Cerebellar cortex (tissue), 1 donor: ENCODE measurements at regions not wholly inside any gene's neighbourhood (a gene's known extent, or its start where the extent isn't known, plus 50 kb on each side); places are given as distances from the start of the nearest gene placed in this dataset.

Experiments
- DNase-seq: peaks from one replicate; pipeline ENCODE4 v3.0.0-alpha.2; 2015; ENCODE audit warnings: low spot score

- no peak for DNase-seq
Measured at GRCh38 chr13:91167706-91168385, 179.6 kb upstream of the MIR17HG start.

- no peak for DNase-seq
Measured at GRCh38 chr13:91168386-91168711, 179.1 kb upstream of the MIR17HG start.

- DNase-seq = no peak
Measured at GRCh38 chr13:91169321-91170050, 178.0 kb upstream of the MIR17HG start.

GRCh38 chr13:91172160-91172559 lies 175.3 kb upstream of the MIR17HG start:
- DNase-seq = no peak

GRCh38 chr13:91174886-91175501 lies 172.5 kb upstream of the MIR17HG start:
- DNase-seq = no peak

GRCh38 chr13:91178099-91178498 lies 169.4 kb upstream of the MIR17HG start:
- no peak for DNase-seq

- peak; percentile 46 for DNase-seq
Measured at GRCh38 chr13:91181892-91182291, 165.6 kb upstream of the MIR17HG start.

- peak; percentile 26 for DNase-seq
Measured at GRCh38 chr13:91184244-91184926, 163.1 kb upstream of the MIR17HG start.

GRCh38 chr13:91185294-91185863 lies 162.1 kb upstream of the MIR17HG start:
- peak; percentile 28 for DNase-seq

- DNase-seq = no peak
Measured at GRCh38 chr13:91187522-91187921, 160.0 kb upstream of the MIR17HG start.

- DNase-seq = no peak
Measured at GRCh38 chr13:91189506-91189905, 158.0 kb upstream of the MIR17HG start.

- no peak for DNase-seq
Measured at GRCh38 chr13:91193358-91193757, 154.1 kb upstream of the MIR17HG start.

GRCh38 chr13:91195789-91196188 lies 151.7 kb upstream of the MIR17HG start:
- no peak for DNase-seq

- DNase-seq = no peak
Measured at GRCh38 chr13:91196958-91197357, 150.5 kb upstream of the MIR17HG start.

- no peak for DNase-seq
Measured at GRCh38 chr13:91199866-91200265, 147.6 kb upstream of the MIR17HG start.

GRCh38 chr13:91200486-91200885 lies 147.0 kb upstream of the MIR17HG start:
- DNase-seq = peak; percentile 22

GRCh38 chr13:91203430-91203829 lies 144.1 kb upstream of the MIR17HG start:
- peak; percentile 54 for DNase-seq

- no peak for DNase-seq
Measured at GRCh38 chr13:91207261-91207660, 140.2 kb upstream of the MIR17HG start.

- DNase-seq = no peak
Measured at GRCh38 chr13:91211510-91211909, 136.0 kb upstream of the MIR17HG start.

- no peak for DNase-seq
Measured at GRCh38 chr13:91212231-91212630, 135.3 kb upstream of the MIR17HG start.

- no peak for DNase-seq
Measured at GRCh38 chr13:91214031-91214430, 133.5 kb upstream of the MIR17HG start.

- no peak for DNase-seq
Measured at GRCh38 chr13:91216928-91217700, 130.4 kb upstream of the MIR17HG start.
